ENCODE measurements at regions not wholly inside any gene's neighbourhood (a gene's known extent, or its start where the extent isn't known, plus 50 kb on each side); places are given as distances from the start of the nearest gene placed in this dataset.

GRCh38 chr1:194267021-194267420 lies 1080.6 kb upstream of the B3GALT2 start:
- DNase-seq (ENCODE audit: low spot score), result no peak

GRCh38 chr1:194256010-194256409 lies 1069.6 kb upstream of the B3GALT2 start:
- DNase-seq (ENCODE audit: low spot score), result no peak

- DNase-seq (ENCODE audit: low spot score), result no peak
These were observed 1065.8 kb upstream of the B3GALT2 start for GRCh38 chr1:194252199-194252598.

- no peak for DNase-seq (ENCODE audit: low spot score)
These were observed 1054.8 kb upstream of the B3GALT2 start for GRCh38 chr1:194241215-194241614.

- no peak for DNase-seq (ENCODE audit: low spot score)
These were observed 1046.7 kb upstream of the B3GALT2 start for GRCh38 chr1:194233069-194233468.

GRCh38 chr1:194230351-194231144 lies 1044.1 kb upstream of the B3GALT2 start:
- no peak for DNase-seq (ENCODE audit: low spot score)

- DNase-seq (ENCODE audit: low spot score), result no peak
These were observed 1042.0 kb upstream of the B3GALT2 start for GRCh38 chr1:194228427-194228826.

- no peak for DNase-seq (ENCODE audit: low spot score)
These were observed 1040.7 kb upstream of the B3GALT2 start for GRCh38 chr1:194227161-194227560.

GRCh38 chr1:194225821-194226220 lies 1039.4 kb upstream of the B3GALT2 start:
- DNase-seq (ENCODE audit: low spot score), result no peak

GRCh38 chr1:194223596-194223995 lies 1037.2 kb upstream of the B3GALT2 start:
- DNase-seq (ENCODE audit: low spot score), result no peak

GRCh38 chr1:194215448-194215847 lies 1029.0 kb upstream of the B3GALT2 start:
- no peak for DNase-seq (ENCODE audit: low spot score)

GRCh38 chr1:194214735-194215134 lies 1028.3 kb upstream of the B3GALT2 start:
- DNase-seq (ENCODE audit: low spot score), result no peak

- DNase-seq (ENCODE audit: low spot score), result no peak
These were observed 1023.5 kb upstream of the B3GALT2 start for GRCh38 chr1:194209920-194210319.

GRCh38 chr1:194208674-194209073 lies 1022.3 kb upstream of the B3GALT2 start:
- DNase-seq (ENCODE audit: low spot score), result no peak

GRCh38 chr1:194196562-194196961 lies 1010.1 kb upstream of the B3GALT2 start:
- DNase-seq (ENCODE audit: low spot score), result no peak

GRCh38 chr1:194194724-194195123 lies 1008.3 kb upstream of the B3GALT2 start:
- DNase-seq (ENCODE audit: low spot score), result no peak

GRCh38 chr1:194184974-194185373 lies 998.6 kb upstream of the B3GALT2 start:
- DNase-seq (ENCODE audit: low spot score), result no peak

- DNase-seq (ENCODE audit: low spot score), result no peak
These were observed 998.0 kb upstream of the B3GALT2 start for GRCh38 chr1:194184425-194184824.

GRCh38 chr1:194181845-194182244 lies 995.4 kb upstream of the B3GALT2 start:
- DNase-seq (ENCODE audit: low spot score), result no peak

GRCh38 chr1:194176212-194176611 lies 989.8 kb upstream of the B3GALT2 start:
- DNase-seq (ENCODE audit: low spot score), result no peak

GRCh38 chr1:194175251-194175650 lies 988.8 kb upstream of the B3GALT2 start:
- no peak for DNase-seq (ENCODE audit: low spot score)

GRCh38 chr1:194174528-194174927 lies 988.1 kb upstream of the B3GALT2 start:
- no peak for DNase-seq (ENCODE audit: low spot score)

- DNase-seq (ENCODE audit: low spot score), result no peak
These were observed 985.2 kb upstream of the B3GALT2 start for GRCh38 chr1:194171596-194171995.

GRCh38 chr1:194167956-194168640 lies 981.7 kb upstream of the B3GALT2 start:
- no peak for DNase-seq (ENCODE audit: low spot score)

Data from left forelimb (tissue), 1 donor.